ENCODE measurements at regions not wholly inside any gene's neighbourhood (a gene's known extent, or its start where the extent isn't known, plus 50 kb on each side); places are given as distances from the start of the nearest gene placed in this dataset.

DNA sequence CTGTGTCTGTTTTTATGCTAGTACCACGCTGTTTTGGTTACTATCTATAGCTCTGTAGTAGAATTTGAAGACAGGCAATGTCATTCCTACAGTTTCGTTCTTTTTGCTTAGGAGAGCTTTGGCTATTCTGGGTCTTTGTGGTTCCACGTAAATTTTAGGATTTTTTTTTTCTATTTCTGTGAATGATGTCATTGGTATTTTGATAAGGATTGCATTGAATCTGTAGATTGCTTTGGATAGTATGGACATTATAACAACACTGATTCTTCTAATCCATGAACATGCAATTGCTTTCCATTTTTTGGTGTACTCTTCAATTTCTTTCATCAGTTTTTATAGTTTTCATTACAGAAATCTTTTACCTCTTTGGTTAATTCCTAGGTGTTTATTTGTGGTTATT, 345.2 kb downstream of the TMEM121 start:
- TF ChIP-seq POLR2AphosphoS5 (IDR thresholded peaks at IDR 0.05; ENCODE audit: borderline replicate concordance, low read depth, low read length) (no peak), EZH2 (IDR thresholded peaks at IDR 0.05) (no peak), FOXP2 (optimal IDR thresholded peaks at IDR 0.05; ENCODE audit: control extremely low read depth, extremely low read length, insufficient read depth) (no peak)

All from SK-N-MC (cell line).